Heart right ventricle (tissue), 16 donors: ENCODE measurements at regions not wholly inside any gene's neighbourhood (a gene's known extent, or its start where the extent isn't known, plus 50 kb on each side); places are given as distances from the start of the nearest gene placed in this dataset.

Experiments used
- ATAC-seq, 8 donors: fragments of 200-7000 bp; cut with Tn5 transposase; one replicate each; pipeline ENCODE4 v1.9.1; 2020; ENCODE audit warnings: mild to moderate bottlenecking in 8 of 8, moderate library complexity in 8 of 8, moderate number of reproducible peaks in 1 of 8
- DNase-seq, 2 donors: peaks; one replicate each; pipeline ENCODE4 v3.0.0-alpha.2; 2020
- H3K27ac ChIP-seq, 10 donors: fragments of 200-600 bp; sonication (generic) in 2 of 10; one replicate each; pipeline versions ENCODE4 v1.5.0 to v1.8.0; 2020 to 2022; ENCODE audit warnings: mild to moderate bottlenecking in 3 of 10
- H3K27me3 ChIP-seq, 7 donors: fragments of 200-600 bp; one replicate each; pipeline ENCODE4 v1.8.0; 2021 to 2022; ENCODE audit warnings: mild to moderate bottlenecking in 2 of 7
- H3K36me3 ChIP-seq, 9 donors: fragments of 200-600 bp; sonication (generic) in 1 of 9; one replicate each; pipeline versions ENCODE4 v1.5.0 to v1.8.0; 2020 to 2022; ENCODE audit warnings: mild to moderate bottlenecking in 2 of 9
- H3K4me1 ChIP-seq, 9 donors: fragments of 200-600 bp; sonication (generic) in 1 of 9; one replicate each; pipeline versions ENCODE4 v1.5.0 to v1.8.0; 2020 to 2022; ENCODE audit warnings: mild to moderate bottlenecking in 4 of 9
- H3K4me3 ChIP-seq, 10 donors: fragments of 200-600 bp; sonication (generic) in 2 of 10; one replicate each; pipeline versions ENCODE4 v1.5.0 to v1.8.0; 2020 to 2022; ENCODE audit warnings: mild to moderate bottlenecking in 7 of 10, moderate library complexity in 2 of 10
- H3K9me3 ChIP-seq, 11 donors: fragments of 200-600 bp in 10 of 11; sonication (generic) in 2 of 11; one replicate each; pipeline versions ENCODE4 v1.5.0 to v1.8.0; 2013 to 2022; ENCODE audit warnings: mild to moderate bottlenecking in 2 of 11, control low read depth in 1 of 11, moderate library complexity in 1 of 11
- WGBS, 2 donors: extraction: QIAGEN DNeasy Blood & Tissue Kit; methylation state at CpG; one replicate each; pipeline ENCODE4 v1.1.7; 2013; ENCODE audit warnings: inconsistent platforms in 1 of 2; 5-methylcytosine and 5-hydroxymethylcytosine counted together
- intact Hi-C, 10 donors: fragments of 100-400 bp; cut with DNase I; formaldehyde crosslinking; loops; one replicate each; pipeline versions ENCODE4 v1.11.1 to v1.14.2; 2022
- TF ChIP-seq, protein P1 (sequence below), 9 donors: fragments of 200-600 bp; sonication (generic) in 2 of 9; IDR thresholded peaks; one replicate each; pipeline versions ENCODE4 v1.5.0 to v1.8.0; 2021 to 2022; ENCODE audit warnings: antibody characterized with exemption in 9 of 9, mild to moderate bottlenecking in 5 of 9, moderate library complexity in 1 of 9
- donor health status: Arrhythmogenic right ventricular cardiomyopathy.
- donor health status: ischemic (EF 13 %, LVEDD 7.1; RV severe dilation, severe dysfunction).
- donor health status: healthy with polysubstance abuse.
- donor health status: DM: no; HTN: yes; CAD: no.
- donor health status: DM: no; HTN: no; CAD: no.
- donor health status: ischemic (EF 25% LVEDD 6.9; RV normal size, moderate dysfunction).
- donor health status: ischemic (EF 25% LVEDD 5.7; RV mildly dilated, moderate dysfunction).
- donor health status: healthy.
- donor health status: DM: yes; HTN: yes; CAD: no.
- donor health status: Ischemic cardiomyopathy.
- donor health status: ischemic (EF 35%, LVEDD 5.7; RV mildly dilated, moderate dysfunction).
- donor health status: nonischemic (EF 11% LVEDD 7.7; RV severe dilation, severe dysfunction).
- donor health status: DM: yes; HTN: yes; CAD: no.
- donor health status: PGD.
- donor health status: ischemic (EF 29% LVEDD 5.4; RV normal size, mild dysfunction).
- donor health status: nonischemic (EF 23%, LVEDD 6.1; RV moderate dilation, normal function).

DNA sequence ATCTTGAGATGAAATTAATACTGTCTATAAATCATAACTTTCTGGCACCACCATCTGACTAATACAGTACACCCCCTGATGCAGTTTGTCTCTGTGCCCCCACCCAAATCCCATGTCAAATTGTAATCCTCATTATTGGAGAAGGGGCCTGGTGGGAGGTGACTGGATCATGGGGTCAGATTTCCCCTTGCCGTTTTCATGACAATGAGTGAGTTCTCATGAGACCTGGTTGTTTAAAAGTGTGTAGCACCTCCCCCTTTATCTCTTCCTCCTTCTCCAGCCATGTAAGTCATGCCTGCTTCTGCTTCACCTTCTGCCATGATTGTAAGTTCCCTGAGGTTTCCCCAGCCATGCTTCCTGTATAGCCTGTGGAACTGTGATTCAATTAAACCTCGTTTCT is 78.7 kb upstream of the CDH6 start:
- intact Hi-C loops = no loop called here
- WGBS, 2 donors = 50 to 54% methylated on average over 2 of the region's 2 CpGs
- H3K4me3 ChIP-seq = no peak overlapping the region
- no peaks in the 10 kb centered on the region for H3K4me1 ChIP-seq
- ATAC-seq = no peak
- no peaks in the 10 kb centered on the region for H3K9me3 ChIP-seq
- H3K27ac ChIP-seq = no peak overlapping the region
- H3K36me3 ChIP-seq = no peaks in the 10 kb centered on the region
- no peaks in the 10 kb centered on the region for H3K27me3 ChIP-seq
- DNase-seq = no peak
- TF ChIP-seq, protein P1, sequence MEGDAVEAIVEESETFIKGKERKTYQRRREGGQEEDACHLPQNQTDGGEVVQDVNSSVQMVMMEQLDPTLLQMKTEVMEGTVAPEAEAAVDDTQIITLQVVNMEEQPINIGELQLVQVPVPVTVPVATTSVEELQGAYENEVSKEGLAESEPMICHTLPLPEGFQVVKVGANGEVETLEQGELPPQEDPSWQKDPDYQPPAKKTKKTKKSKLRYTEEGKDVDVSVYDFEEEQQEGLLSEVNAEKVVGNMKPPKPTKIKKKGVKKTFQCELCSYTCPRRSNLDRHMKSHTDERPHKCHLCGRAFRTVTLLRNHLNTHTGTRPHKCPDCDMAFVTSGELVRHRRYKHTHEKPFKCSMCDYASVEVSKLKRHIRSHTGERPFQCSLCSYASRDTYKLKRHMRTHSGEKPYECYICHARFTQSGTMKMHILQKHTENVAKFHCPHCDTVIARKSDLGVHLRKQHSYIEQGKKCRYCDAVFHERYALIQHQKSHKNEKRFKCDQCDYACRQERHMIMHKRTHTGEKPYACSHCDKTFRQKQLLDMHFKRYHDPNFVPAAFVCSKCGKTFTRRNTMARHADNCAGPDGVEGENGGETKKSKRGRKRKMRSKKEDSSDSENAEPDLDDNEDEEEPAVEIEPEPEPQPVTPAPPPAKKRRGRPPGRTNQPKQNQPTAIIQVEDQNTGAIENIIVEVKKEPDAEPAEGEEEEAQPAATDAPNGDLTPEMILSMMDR (IDR thresholded peaks at IDR 0.05) = no peak

DNA sequence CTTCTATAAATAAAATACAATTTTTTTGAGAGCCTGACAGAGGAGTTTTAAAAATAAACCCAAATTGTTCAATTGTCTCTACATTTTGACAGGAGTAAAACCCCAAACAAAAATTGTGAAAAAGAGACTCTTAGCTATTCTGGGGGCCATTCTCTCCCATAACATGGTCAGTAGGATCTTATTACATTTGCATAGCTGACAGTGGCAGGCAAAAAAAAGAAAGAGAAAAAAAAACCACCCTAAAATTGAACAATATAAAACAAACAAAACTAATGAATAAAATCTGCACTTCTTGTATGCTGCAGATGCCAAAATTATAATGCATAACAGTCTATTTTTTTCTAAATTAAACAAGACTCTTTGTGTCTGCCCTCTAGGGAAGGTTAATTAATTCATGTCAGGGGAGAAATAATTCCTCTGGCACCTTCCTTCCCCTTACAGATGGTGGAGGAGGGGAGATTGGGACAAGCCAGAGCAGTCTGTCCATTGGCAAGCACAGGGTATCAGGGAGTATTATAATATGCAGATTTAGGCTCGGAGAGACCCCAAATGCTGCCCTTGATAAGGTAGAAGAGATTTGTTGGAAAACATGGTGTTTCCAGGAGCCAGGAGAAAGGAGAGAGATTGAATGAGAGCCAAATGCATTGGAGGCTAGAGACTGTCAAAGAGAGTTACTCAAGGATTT is 79.7 kb upstream of the CDH6 start:
- intact Hi-C loops = no loop called here
- TF ChIP-seq, protein P1 (IDR thresholded peaks at IDR 0.05) = no peak
- DNase-seq (no peak), ATAC-seq (no peak)
- H3K4me1 ChIP-seq = no peaks in the 10 kb centered on the region
- no peaks in the 10 kb centered on the region for H3K9me3 ChIP-seq
- H3K27ac ChIP-seq = no peak overlapping the region
- H3K36me3 ChIP-seq = no peaks in the 10 kb centered on the region
- no peaks in the 10 kb centered on the region for H3K27me3 ChIP-seq
- WGBS, 2 donors = 66 to 68% methylated on average over 1 of the region's 1 CpG
- no peak overlapping the region for H3K4me3 ChIP-seq

DNA sequence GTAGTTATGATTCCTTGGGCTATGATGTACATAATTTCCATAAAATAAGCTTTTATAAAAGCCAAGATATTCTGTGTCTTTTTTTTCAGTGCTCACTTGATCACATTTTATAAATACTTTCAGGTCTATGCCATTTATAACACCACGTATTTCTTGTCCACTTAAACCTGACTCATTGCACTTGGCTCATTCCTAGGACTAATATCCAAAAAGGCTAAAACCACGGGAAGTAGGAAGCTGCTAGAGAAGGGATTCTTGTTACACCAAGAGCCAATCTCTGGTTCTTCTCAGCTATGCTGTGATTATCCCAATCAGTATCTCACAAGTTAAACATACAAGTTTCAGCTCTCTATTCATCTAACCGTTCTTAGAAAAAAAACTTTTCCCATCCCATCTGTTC is 80.4 kb upstream of the CDH6 start:
- H3K4me3 ChIP-seq = no peak overlapping the region
- no peak overlapping the region for H3K27ac ChIP-seq
- TF ChIP-seq, protein P1 (IDR thresholded peaks at IDR 0.05) = no peak
- H3K4me1 ChIP-seq = no peaks in the 10 kb centered on the region
- DNase-seq (no peak), ATAC-seq (no peak)
- no peaks in the 10 kb centered on the region for H3K27me3 ChIP-seq
- intact Hi-C loops = no loop called here
- H3K9me3 ChIP-seq = no peaks in the 10 kb centered on the region
- H3K36me3 ChIP-seq = no peaks in the 10 kb centered on the region
- 37 to 53% methylated on average over 3 of the region's 3 CpGs for WGBS, 2 donors

DNA sequence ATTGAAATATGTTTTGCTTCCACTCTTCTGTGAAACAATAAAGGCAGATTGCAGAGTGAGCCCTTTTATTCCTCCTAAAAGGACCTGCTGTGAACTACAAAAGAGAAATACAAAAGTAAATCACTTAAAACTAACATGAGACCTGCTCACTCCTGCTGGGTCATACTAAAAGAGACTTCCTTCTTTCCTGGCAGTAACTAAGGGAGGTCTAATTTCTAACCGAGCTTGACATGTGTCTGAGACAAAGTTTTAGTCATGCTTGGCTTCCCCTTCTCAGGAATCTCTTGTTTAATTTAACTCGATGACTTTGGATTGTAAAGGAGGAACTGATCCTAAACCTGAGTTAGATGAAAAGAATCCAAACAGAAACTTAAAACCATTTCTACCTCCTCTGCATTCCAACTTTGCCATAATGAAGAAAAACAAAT is 86.4 kb upstream of the CDH6 start:
- Histone ChIP-seq H3K27me3 (no peaks in the 10 kb centered on the region), H3K9me3 (no peaks in the 10 kb centered on the region), H3K27ac (peak overlapping the region in 1 of 10 donors; percentile 6), H3K4me3 (no peak overlapping the region), H3K4me1 (no peaks in the 10 kb centered on the region), H3K36me3 (no peaks in the 10 kb centered on the region)
- WGBS, 2 donors = 17 to 28% methylated on average over 2 of the region's 2 CpGs
- DNase-seq = no peak
- ATAC-seq = no peak
- intact Hi-C loops = no loop called here
- TF ChIP-seq, protein P1 (IDR thresholded peaks at IDR 0.05) = no peak
